H1 (cell line): ENCODE measurements at regions not wholly inside any gene's neighbourhood (a gene's known extent, or its start where the extent isn't known, plus 50 kb on each side); places are given as distances from the start of the nearest gene placed in this dataset.

Experiments
- EZH2 ChIP-seq: fragments of 200-600 bp; sonication (generic); IDR thresholded peaks from 2 replicates; pipeline ENCODE4 v1.7.1; 2012; ENCODE audit warnings: low read depth, mild to moderate bottlenecking, moderate library complexity, low read length, inconsistent platforms; ENCODE audit not compliant: severe bottlenecking
- RAD21 ChIP-seq, 2 experiments: IDR thresholded peaks in 1 of 2; conservative IDR thresholded peaks in 1 of 2; 2 replicates each; pipeline ENCODE4 v1.6.1; 2011; ENCODE audit warnings: low read depth in 2 of 2, low read length in 2 of 2, improper control_type of control experiment in 1 of 2, inconsistent platforms in 1 of 2, mild to moderate bottlenecking in 1 of 2, moderate library complexity in 1 of 2
- SP4 ChIP-seq: IDR thresholded peaks from 2 replicates; pipeline ENCODE4 v1.6.1; 2012; ENCODE audit warnings: low read length, inconsistent platforms

DNA sequence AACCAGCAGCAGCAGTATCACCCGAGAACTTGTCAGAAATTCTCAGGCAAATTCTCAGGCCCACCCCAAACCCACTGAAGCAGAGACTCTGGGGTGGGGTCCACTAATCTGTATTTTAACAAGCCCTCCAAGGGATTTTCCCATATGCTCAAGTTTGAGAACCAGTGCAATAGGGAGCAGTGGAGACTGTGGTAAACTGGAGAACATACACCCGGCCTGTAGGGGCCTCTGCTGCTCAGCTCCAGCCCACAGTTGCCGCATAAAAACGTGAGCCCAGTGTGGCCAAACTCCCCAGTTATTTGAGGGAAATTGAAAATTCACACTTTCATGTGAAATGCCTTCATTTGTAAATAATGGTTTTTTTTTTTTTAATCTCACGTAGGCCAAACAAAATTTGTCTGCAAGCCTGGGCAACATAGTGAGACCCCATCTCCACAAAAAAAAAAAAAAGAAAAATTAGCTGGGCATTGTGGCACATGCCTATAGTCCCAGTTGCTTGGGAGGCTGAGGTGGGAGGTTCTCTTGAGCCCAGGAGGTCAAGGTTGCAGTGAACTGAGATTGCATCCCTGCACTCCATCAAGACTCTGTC lies 97.6 kb upstream of the ZMIZ1 start (continued):
- TF ChIP-seq RAD21 (IDR thresholded peaks at IDR 0.05 in 1 of 2, conservative IDR thresholded peaks at IDR 0.05 in 1 of 2; ENCODE audit: low read depth in 2 of 2, low read length in 2 of 2), result peak in 1 of 2 experiments; percentile 22; a peak in 1 of 4 replicates
- TF ChIP-seq EZH2, result no peak
- TF ChIP-seq SP4, result no peak
